HG03439 (cell line): ENCODE measurements at regions not wholly inside any gene's neighbourhood (a gene's known extent, or its start where the extent isn't known, plus 50 kb on each side); places are given as distances from the start of the nearest gene placed in this dataset.

Experiments used
- ATAC-seq: cut with Tn5 transposase; IDR thresholded peaks from one replicate; pipeline ENCODE4 v1.9.1; 2021; ENCODE audit warnings: mild to moderate bottlenecking, moderate library complexity; ENCODE audit not compliant: unreplicated experiment

DNA sequence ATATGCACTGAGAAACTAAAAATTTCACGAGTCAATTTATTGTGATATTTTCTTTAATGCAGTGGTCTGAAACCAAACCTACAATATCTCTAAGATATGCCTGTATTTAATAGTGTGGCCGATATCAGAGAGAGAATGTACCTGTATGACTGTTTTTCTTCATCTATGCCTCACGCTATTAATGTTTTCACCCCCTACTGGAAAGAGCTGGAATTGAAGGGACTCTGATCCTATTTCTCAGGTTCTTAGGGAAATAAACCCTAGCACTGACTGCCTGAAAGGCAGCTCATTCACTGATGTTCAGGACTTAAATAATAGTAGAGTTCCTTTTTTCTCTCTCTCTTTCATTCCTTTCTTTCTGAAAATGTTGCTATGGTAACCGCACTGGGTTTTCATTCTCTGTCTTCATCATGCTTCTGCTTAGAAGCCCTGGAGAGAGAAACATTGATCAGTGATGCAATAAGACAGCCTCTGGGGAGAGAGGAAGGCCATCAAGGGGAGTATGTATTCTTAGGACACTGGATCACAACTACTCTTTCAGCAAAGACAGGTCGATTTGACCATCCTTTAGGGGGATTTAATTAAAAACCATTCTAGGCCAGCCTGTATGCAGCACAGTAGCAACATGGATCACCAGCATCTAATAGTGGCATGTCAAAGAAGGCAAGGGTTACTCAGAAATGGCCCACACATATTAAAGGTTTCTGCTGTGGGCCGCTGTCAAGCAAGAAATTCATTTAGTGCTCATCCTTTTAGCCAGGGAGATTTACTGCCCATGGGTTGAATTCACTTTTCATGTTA is 1135.7 kb downstream of the IGSF11 start:
- ATAC-seq, result no peak

GRCh38 chr3:117903226-117903625 is 1131.4 kb downstream of the IGSF11 start:
- ATAC-seq, result no peak

DNA sequence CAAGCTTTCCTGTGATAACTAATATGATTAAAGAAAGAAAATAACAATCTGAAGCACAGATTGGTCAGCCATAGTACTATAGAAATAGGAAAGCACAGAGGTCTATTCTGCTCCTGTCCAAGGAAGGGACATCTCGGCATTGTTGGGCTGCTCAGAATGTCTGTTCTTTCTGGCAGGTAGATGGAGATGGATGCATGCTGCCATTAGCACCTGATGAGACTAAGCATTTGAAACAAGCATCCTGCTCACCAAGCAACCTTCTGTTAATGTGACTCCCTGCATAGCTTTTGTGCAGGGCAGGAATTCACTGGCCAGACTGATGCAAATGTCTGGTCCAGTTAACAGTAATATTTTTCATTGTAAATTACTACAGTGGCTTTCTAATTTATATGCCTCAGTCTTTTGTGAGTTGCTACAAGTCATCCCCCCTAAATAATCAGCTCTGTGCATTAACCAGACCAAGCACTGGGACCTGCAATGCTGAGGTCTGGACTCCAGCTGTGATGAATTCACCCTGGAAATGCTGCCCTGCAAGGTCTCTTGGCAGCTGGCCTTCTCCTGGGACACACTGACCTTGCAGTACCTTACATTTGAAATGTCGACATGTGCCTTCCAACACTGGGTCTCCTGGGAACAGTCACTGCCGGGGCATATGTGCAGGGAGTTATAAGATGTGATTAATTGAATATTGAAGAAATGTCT is 1123.7 kb downstream of the IGSF11 start:
- no peak for ATAC-seq

GRCh38 chr3:117912352-117912751 is 1122.3 kb downstream of the IGSF11 start:
- ATAC-seq, result no peak

- ATAC-seq, result no peak
These were observed 1120.0 kb downstream of the IGSF11 start for GRCh38 chr3:117914540-117915100.

DNA sequence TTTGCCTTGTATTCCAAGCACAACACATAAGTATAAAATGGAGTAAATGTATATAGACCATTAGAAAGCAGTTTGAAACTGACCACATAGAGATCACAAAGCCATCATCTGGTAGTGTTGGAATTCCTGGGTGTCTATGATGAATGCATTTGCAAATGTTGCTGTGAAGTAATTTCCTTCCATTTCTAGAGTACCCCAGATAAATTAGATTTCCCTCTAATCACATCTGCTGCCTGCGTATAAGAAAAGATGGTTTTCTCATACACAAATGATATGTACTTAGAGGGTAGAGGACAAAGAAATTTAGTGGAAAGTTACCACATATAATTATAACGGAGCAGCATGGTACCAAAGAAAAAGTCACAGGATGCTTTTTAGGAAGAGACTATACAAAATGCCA is 1117.8 kb downstream of the IGSF11 start:
- ATAC-seq, result no peak

- ATAC-seq, result no peak
These were observed 1115.0 kb downstream of the IGSF11 start for GRCh38 chr3:117919621-117920020.

DNA sequence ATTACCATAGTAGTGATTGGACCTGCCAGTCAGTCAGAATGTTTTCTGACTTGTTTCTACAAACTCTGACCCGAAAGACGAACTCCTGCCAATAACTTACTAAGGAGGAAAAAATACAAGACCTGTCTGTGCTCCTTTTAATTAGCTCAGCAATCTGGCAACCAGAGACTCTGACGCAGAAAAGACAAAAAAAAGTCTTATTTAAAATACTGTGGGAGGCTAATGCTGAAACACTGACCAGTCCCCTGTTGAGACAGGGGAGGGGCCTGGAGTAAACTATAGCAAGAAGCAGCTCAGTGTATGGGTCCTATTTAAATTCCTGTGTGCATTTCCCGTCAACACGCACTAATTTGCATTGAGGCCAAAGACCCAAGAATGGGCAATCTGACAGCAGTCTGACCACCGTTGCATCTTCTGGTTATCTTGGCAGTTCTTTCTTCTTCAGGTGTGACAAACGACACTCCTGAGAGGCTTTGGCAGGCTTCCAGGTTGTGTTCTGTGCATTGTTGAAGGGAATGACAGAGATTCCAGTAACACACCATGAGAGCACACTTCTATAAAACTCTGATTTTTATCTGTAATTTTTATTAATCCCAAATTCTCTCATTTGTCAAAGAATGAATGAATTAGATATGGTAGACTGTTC is 1114.3 kb downstream of the IGSF11 start:
- no peak for ATAC-seq

DNA sequence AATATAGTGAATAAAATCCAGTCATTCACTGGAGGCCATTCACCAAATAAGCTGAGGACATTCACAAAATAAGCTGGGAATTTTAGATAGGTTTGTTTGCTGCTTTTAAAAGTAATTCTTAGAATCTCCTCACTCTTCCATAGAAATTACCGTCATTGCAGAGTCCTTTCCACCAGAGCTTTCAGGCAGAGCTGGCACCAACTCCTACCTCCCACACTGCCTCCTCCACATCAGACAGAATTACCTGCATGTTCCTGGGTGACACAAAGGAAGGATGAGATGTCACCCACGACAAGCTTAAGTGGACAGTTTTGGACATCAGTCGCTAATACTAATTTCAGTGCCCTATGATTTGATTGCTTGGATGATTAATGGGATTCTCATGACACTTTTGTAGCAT is 1113.2 kb downstream of the IGSF11 start:
- ATAC-seq, result no peak

DNA sequence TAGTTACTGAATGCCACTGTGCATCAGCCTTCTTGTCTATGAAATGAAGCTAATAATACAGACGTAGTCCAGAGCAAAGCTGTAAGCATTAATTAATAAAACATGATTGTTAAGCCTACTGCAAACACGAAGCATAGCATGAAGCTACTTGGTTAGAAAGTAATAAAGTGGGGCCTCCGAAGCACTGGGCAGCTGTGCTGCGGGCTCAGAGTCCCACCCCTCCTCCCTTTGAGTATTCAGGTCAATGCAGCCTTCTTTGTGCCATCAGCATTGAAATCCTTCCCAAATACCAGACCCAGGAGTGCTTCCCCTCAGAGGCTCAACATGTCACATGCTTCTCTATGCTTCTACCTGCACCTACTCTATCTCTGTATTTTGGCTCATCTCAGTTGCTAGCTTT is 1112.6 kb downstream of the IGSF11 start:
- no peak for ATAC-seq

- no peak for ATAC-seq
These were observed 1107.8 kb downstream of the IGSF11 start for GRCh38 chr3:117926819-117927218.

DNA sequence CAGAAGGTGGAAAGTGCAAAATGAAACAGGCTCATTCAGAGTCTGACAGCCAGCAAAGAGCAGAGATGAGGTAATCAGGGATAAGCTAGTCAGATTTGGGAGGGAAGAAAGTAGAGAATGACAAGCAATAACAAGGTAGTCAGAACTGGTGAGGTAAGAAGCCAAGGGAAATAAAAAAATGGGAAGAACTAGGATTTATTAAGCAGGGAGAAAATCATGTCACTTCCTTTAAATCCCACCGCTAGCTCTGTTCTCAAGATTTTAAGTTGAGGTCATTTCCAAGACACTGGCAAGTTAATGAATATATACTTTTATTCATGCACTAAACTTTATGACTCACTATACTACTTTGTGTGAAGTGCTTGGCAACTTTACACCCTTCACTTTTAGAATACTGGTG is 1106.8 kb downstream of the IGSF11 start:
- ATAC-seq, result no peak

DNA sequence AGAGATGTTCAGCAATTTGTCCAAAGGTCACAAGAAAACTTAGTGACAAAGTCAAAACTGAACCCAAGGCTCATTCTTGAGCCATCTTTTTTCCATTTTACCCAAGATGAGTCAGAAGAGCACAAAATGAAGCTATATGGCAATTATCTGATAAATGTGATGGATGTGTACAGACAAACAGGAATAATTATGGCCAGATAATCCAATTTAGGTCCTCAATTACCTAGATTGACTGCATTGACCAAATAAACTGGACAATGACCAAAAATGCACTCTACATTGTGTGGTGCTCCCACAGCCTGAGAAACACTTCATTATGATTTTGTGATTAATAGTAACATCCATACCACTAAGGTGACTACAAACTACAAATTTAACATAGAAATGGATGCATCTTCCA is 1105.8 kb downstream of the IGSF11 start:
- ATAC-seq, result no peak

GRCh38 chr3:117932441-117932840 is 1102.2 kb downstream of the IGSF11 start:
- ATAC-seq, result no peak

GRCh38 chr3:117936159-117936558 is 1098.5 kb downstream of the IGSF11 start:
- no peak for ATAC-seq

GRCh38 chr3:117938974-117939373 is 1095.7 kb downstream of the IGSF11 start:
- ATAC-seq, result no peak

GRCh38 chr3:117939425-117940027 is 1095.1 kb downstream of the IGSF11 start:
- ATAC-seq, result no peak

DNA sequence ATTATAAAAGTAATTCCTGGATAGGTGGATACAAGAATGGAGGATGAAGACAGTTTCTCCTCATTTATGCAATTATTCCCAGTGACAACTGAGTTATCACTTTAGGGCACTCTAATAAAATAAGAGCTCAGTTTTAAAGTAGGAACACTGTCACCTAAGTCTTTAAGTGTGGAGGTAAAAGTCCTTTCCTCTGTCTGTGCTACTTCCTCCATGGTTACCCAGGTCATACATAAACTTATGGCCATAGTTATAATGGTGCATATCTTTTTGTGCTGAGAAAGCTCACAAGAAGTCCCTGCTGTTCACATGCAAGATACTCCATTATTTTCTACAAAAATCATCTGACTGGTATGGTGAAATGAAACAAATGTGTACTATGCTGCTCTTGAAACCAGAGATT is 1093.6 kb downstream of the IGSF11 start:
- no peak for ATAC-seq

DNA sequence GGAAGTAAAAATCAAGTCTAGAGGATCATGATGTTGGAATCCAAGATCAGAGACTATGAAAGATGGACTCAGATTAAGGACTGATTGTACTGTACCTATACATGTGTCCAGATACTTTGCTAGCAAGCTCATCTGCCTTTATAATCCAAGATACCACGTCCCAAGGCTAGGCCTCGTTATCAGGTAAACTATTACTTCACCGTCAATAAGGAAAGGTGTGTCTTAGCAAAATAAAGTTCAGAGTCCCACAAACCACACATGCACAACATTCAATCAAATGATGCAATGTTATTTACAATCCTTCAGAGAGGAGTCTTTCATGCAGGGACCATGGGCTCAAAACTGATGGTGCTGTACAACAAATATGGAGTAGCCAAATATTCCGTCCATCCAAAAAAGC is 1092.9 kb downstream of the IGSF11 start:
- no peak for ATAC-seq

- no peak for ATAC-seq
These were observed 1080.5 kb downstream of the IGSF11 start for GRCh38 chr3:117954131-117954530.

- ATAC-seq, result no peak
These were observed 1079.5 kb downstream of the IGSF11 start for GRCh38 chr3:117955196-117955595.
